ENCODE measurements at regions not wholly inside any gene's neighbourhood (a gene's known extent, or its start where the extent isn't known, plus 50 kb on each side); places are given as distances from the start of the nearest gene placed in this dataset.

GRCh38 chr7:15749631-15750030 is 63.1 kb upstream of the MEOX2 start:
- Mint-ChIP-seq H3K4me3 (no peak overlapping the region), H3K27me3 (no peaks in the 10 kb centered on the region), H3K27ac (no peak overlapping the region), H3K4me1 (no peaks in the 10 kb centered on the region), H3K9me3 (no peaks in the 10 kb centered on the region), H3K36me3 (no peaks in the 10 kb centered on the region)
- no peak for DNase-seq (ENCODE audit: low spot score in 2 of 2)
- ATAC-seq (ENCODE audit: low read depth), result no peak

GRCh38 chr7:15747712-15748111 is 61.2 kb upstream of the MEOX2 start:
- H3K36me3 Mint-ChIP-seq, result no peaks in the 10 kb centered on the region

GRCh38 chr7:15747301-15747700 is 60.8 kb upstream of the MEOX2 start:
- Mint-ChIP-seq H3K36me3 (no peaks in the 10 kb centered on the region), H3K4me1 (no peaks in the 10 kb centered on the region), H3K27me3 (no peaks in the 10 kb centered on the region), H3K9me3 (no peaks in the 10 kb centered on the region), H3K27ac (no peak overlapping the region), H3K4me3 (no peak overlapping the region)
- ATAC-seq (ENCODE audit: low read depth) (no peak), DNase-seq (ENCODE audit: low spot score in 2 of 2) (no peak)

More at GRCh38 chr7:15747712-15748111, 61.2 kb upstream of the MEOX2 start:
- no peaks in the 10 kb centered on the region for H3K27me3 Mint-ChIP-seq
- no peak overlapping the region for H3K27ac Mint-ChIP-seq
- no peaks in the 10 kb centered on the region for H3K4me1 Mint-ChIP-seq
- no peak for ATAC-seq (ENCODE audit: low read depth)
- DNase-seq (ENCODE audit: low spot score in 2 of 2), result no peak
- H3K4me3 Mint-ChIP-seq, result no peak overlapping the region
- H3K9me3 Mint-ChIP-seq, result no peaks in the 10 kb centered on the region

- Mint-ChIP-seq H3K9me3 (no peaks in the 10 kb centered on the region), H3K27ac (no peak overlapping the region), H3K36me3 (no peaks in the 10 kb centered on the region), H3K4me3 (no peak overlapping the region), H3K4me1 (no peaks in the 10 kb centered on the region), H3K27me3 (no peaks in the 10 kb centered on the region)
- ATAC-seq (ENCODE audit: low read depth), result no peak
- no peak for DNase-seq (ENCODE audit: low spot score in 2 of 2)
These were observed 57.5 kb upstream of the MEOX2 start for GRCh38 chr7:15743926-15744480.

GRCh38 chr7:15737601-15738000 is 51.1 kb upstream of the MEOX2 start:
- DNase-seq (ENCODE audit: low spot score in 2 of 2) (no peak), ATAC-seq (ENCODE audit: low read depth) (no peak)
- Mint-ChIP-seq H3K36me3 (no peaks in the 10 kb centered on the region), H3K9me3 (no peaks in the 10 kb centered on the region), H3K27me3 (no peaks in the 10 kb centered on the region), H3K4me1 (no peaks in the 10 kb centered on the region), H3K27ac (no peak overlapping the region), H3K4me3 (no peak overlapping the region)

Measured in memory B cell (primary cell).